ENCODE measurements at regions not wholly inside any gene's neighbourhood (a gene's known extent, or its start where the extent isn't known, plus 50 kb on each side); places are given as distances from the start of the nearest gene placed in this dataset.

DNA sequence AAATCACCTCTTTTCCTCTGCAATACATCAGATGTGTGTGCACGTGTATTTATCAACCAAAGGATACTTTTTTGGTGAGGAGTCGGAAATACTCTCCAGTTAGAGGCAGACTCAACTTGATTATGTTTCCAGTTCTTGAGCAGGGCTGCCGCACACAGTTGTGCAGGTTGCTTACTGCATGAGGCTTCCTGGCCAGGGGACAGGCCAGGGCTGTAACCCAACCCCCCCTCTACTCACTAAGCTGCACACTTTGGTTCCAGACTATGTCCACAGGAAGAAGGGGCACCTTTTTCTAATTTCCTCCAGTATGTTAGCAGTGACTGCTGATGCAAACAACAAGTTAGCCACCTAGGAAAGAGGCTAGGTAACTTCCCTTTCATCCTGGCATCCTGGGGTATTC is 476.9 kb upstream of the TBL1XR1 start:
- no peak for TF ChIP-seq EZH2 (IDR thresholded peaks at IDR 0.05; ENCODE audit: borderline replicate concordance, low read depth, low read length, poor library complexity, severe bottlenecking)
- TF ChIP-seq, protein P1, sequence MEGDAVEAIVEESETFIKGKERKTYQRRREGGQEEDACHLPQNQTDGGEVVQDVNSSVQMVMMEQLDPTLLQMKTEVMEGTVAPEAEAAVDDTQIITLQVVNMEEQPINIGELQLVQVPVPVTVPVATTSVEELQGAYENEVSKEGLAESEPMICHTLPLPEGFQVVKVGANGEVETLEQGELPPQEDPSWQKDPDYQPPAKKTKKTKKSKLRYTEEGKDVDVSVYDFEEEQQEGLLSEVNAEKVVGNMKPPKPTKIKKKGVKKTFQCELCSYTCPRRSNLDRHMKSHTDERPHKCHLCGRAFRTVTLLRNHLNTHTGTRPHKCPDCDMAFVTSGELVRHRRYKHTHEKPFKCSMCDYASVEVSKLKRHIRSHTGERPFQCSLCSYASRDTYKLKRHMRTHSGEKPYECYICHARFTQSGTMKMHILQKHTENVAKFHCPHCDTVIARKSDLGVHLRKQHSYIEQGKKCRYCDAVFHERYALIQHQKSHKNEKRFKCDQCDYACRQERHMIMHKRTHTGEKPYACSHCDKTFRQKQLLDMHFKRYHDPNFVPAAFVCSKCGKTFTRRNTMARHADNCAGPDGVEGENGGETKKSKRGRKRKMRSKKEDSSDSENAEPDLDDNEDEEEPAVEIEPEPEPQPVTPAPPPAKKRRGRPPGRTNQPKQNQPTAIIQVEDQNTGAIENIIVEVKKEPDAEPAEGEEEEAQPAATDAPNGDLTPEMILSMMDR (conservative IDR thresholded peaks at IDR 0.05; ENCODE audit: low read depth, low read length), result no peak
- no peaks in the 10 kb centered on the region for H3K27me3 ChIP-seq (replicated peaks; ENCODE audit: insufficient read depth, low read depth, low read length, poor library complexity)
- BruUV-seq (replicated peaks), result no TSS peak
- ChIA-PET POLR2A (ENCODE audit: low non-redundant PET) (no interaction called here), CTCF (no interaction called here)
- DNase-seq (ENCODE audit: low spot score), result no peak
- H3K9me3 ChIP-seq (ENCODE audit: low read depth, low read length, poor library complexity, severe bottlenecking), result no peaks in the 10 kb centered on the region
- H3K4me3 ChIP-seq (ENCODE audit: low read depth, low read length, poor library complexity, severe bottlenecking), result no peak overlapping the region
- no peaks in the 10 kb centered on the region for H3K36me3 ChIP-seq (ENCODE audit: insufficient read depth, low read length, poor library complexity, severe bottlenecking)
- intact Hi-C loops (cut with micrococcal nuclease; ENCODE audit: unreplicated experiment), result no loop called here
- H3K4me1 ChIP-seq (ENCODE audit: insufficient read depth, low read length, poor library complexity, severe bottlenecking), result peaks cover 14% of the 10 kb centered on the region
- no peak overlapping the region for H3K27ac ChIP-seq (ENCODE audit: low read depth, low read length, poor library complexity, severe bottlenecking)

DNA sequence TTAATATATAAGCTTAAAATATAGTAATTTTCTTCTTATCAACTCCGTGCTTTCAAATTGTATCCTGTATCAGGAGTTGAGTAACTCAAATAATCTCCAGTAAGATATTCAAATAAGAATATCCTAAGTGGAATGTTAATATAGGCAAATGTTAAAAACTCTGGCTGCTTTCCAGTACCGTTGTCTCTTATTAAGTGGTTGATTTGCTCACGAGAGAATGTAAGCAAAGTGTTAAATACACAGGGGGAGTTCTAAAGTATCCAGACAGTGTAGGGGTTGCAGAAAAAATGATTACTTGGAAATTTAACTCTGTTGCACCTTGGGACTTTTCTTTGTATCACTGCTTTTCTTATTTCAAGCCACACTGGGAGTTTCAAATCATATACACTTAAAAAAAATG is 478.9 kb upstream of the TBL1XR1 start:
- BruUV-seq (replicated peaks), result no TSS peak
- no peaks in the 10 kb centered on the region for H3K9me3 ChIP-seq (ENCODE audit: low read depth, low read length, poor library complexity, severe bottlenecking)
- peak; percentile 49 for DNase-seq (ENCODE audit: low spot score)
- intact Hi-C loops (cut with micrococcal nuclease; ENCODE audit: unreplicated experiment), result no loop called here
- H3K36me3 ChIP-seq (ENCODE audit: insufficient read depth, low read length, poor library complexity, severe bottlenecking), result no peaks in the 10 kb centered on the region
- POLR2A ChIA-PET (ENCODE audit: low non-redundant PET), result no interaction called here
- CTCF ChIA-PET, result no interaction called here
- peaks cover 23% of the 10 kb centered on the region for H3K4me1 ChIP-seq (ENCODE audit: insufficient read depth, low read length, poor library complexity, severe bottlenecking)
- TF ChIP-seq, protein P1 (conservative IDR thresholded peaks at IDR 0.05; ENCODE audit: low read depth, low read length), result no peak
- no peak for TF ChIP-seq EZH2 (IDR thresholded peaks at IDR 0.05; ENCODE audit: borderline replicate concordance, low read depth, low read length, poor library complexity, severe bottlenecking)
- H3K27me3 ChIP-seq (replicated peaks; ENCODE audit: insufficient read depth, low read depth, low read length, poor library complexity), result no peaks in the 10 kb centered on the region
- H3K4me3 ChIP-seq (ENCODE audit: low read depth, low read length, poor library complexity, severe bottlenecking), result no peak overlapping the region
- no peak overlapping the region for H3K27ac ChIP-seq (ENCODE audit: low read depth, low read length, poor library complexity, severe bottlenecking)

DNA sequence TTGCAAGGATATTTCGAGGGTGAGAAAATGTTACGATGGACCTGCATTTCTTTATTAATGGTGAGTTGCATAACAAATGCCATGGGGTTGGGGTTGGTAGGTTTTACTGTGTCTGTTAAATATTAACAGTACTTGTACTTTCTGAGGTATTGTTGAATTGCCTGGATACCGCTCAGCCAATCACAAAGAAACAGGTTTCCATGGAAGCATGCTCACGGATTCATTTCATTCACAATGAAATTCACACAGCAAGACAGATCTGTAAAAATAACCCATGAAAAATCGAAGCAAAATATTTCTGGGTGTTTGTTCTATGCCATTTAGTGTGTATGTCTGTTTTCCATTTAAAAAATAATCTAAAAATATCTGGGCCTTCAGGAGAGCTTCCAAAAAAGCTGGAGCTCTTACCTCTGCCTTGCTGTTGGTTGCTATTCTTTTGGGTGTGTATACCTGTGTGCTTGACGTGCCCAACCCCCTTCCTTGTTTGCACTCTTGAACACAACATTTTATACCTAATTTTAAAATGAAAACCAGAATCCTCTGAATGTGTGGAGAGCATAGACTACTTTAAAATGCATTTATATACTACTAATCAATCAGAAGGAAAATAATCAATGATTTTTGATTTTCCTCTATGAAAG is 479.8 kb upstream of the TBL1XR1 start:
- no TSS peak for BruUV-seq (replicated peaks)
- no peak for DNase-seq (ENCODE audit: low spot score)
- POLR2A ChIA-PET (ENCODE audit: low non-redundant PET), result no interaction called here
- CTCF ChIA-PET, result no interaction called here
- no peaks in the 10 kb centered on the region for H3K36me3 ChIP-seq (ENCODE audit: insufficient read depth, low read length, poor library complexity, severe bottlenecking)
- H3K27me3 ChIP-seq (replicated peaks; ENCODE audit: insufficient read depth, low read depth, low read length, poor library complexity), result no peaks in the 10 kb centered on the region
- peaks cover 27% of the 10 kb centered on the region for H3K4me1 ChIP-seq (ENCODE audit: insufficient read depth, low read length, poor library complexity, severe bottlenecking)
- no peak for TF ChIP-seq EZH2 (IDR thresholded peaks at IDR 0.05; ENCODE audit: borderline replicate concordance, low read depth, low read length, poor library complexity, severe bottlenecking)
- TF ChIP-seq, protein P1 (conservative IDR thresholded peaks at IDR 0.05; ENCODE audit: low read depth, low read length), result no peak
- no peak overlapping the region for H3K27ac ChIP-seq (ENCODE audit: low read depth, low read length, poor library complexity, severe bottlenecking)
- intact Hi-C loops (cut with micrococcal nuclease; ENCODE audit: unreplicated experiment), result no loop called here
- H3K4me3 ChIP-seq (ENCODE audit: low read depth, low read length, poor library complexity, severe bottlenecking), result no peak overlapping the region
- H3K9me3 ChIP-seq (ENCODE audit: low read depth, low read length, poor library complexity, severe bottlenecking), result no peaks in the 10 kb centered on the region

Data from A673 (cell line).